ENCODE measurements at regions not wholly inside any gene's neighbourhood (a gene's known extent, or its start where the extent isn't known, plus 50 kb on each side); places are given as distances from the start of the nearest gene placed in this dataset.
A peak's percentile ranks its signal among the peaks of the same experiment; 100 is the strongest.

- DNase-seq, result peak; percentile 50
Measured at GRCh38 chr6:110537208-110538123, 61.1 kb upstream of the SLC22A16 start.

DNA sequence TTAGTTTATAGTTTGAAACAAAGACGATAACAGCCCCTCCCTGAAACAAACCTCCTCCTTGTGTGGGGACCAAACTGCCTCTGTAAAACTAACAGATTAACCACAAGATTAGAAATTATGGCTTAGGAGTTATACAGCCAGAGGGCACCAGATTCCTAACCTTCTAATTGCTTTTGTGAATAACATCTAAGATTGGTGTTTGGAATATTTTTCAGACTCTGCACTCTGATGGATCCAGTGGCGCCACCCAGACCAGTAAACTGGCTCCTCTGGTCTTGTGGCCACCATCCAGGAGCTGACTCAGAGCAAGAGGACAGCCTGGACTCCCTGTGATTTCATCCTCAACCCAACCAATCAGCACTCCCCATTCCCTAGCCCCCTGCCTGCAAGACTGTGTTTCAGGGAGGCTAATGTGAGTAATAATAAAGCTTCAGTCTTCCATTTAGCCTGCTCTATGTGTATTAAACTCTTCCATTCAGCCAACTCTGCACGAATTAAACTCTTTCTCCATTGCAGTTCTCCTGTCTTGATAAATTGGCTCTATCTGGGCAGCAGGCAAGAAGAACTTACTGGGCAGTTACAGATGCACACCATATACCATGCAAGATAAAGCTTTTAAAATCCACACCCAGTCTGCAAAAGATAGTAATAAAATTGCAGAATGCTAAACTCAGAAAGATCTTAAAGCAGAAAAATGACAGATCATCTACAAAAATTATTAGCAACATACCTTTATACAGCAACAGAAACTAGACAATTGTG, 58.5 kb upstream of the SLC22A16 start:
- no peak for DNase-seq

- peak; percentile 56 for DNase-seq
Measured at GRCh38 chr6:110532431-110532830, 56.0 kb upstream of the SLC22A16 start.

DNA sequence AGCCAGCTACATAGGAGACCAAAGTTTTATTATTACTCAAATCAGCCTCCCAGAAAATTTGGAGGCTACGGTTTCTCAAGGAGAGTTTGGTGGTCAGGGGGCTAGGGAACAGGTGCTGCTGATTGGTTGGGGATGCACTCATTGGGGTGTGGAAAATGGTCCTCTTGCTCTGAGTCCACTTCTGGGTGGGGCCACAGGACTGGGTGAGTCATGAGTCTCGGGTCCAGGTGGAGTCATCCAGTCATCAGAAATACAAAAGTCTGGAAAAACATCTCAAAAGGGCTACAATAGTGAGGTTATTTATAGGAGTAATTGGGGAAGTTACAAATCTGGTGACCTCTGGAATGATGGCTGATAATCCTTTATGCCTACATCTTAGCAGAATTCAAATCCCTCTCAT, 54.3 kb upstream of the SLC22A16 start:
- DNase-seq, result no peak

GRCh38 chr6:110529907-110530306, 53.5 kb upstream of the SLC22A16 start:
- no peak for DNase-seq

GRCh38 chr6:110529355-110529754, 52.9 kb upstream of the SLC22A16 start:
- no peak for DNase-seq

DNA sequence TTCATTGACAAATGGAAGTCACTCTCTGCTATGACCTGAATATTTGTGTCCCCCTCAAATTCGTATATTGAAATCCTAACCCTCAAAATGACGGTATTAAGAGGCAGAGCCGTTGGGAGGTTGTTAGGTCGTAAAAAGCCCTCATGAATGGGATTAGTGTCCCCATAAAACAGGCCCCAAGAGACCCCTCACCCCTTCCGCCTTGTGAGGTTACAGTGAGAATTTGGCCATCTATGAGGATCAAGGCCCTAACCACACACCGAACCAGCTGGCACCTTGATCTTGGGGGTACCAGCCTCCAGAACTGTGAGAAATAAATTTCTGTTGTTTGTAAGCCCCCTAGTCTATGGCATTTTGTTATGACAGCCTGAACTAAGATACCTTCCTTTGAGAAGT, 52.5 kb upstream of the SLC22A16 start:
- DNase-seq, result no peak

DNA sequence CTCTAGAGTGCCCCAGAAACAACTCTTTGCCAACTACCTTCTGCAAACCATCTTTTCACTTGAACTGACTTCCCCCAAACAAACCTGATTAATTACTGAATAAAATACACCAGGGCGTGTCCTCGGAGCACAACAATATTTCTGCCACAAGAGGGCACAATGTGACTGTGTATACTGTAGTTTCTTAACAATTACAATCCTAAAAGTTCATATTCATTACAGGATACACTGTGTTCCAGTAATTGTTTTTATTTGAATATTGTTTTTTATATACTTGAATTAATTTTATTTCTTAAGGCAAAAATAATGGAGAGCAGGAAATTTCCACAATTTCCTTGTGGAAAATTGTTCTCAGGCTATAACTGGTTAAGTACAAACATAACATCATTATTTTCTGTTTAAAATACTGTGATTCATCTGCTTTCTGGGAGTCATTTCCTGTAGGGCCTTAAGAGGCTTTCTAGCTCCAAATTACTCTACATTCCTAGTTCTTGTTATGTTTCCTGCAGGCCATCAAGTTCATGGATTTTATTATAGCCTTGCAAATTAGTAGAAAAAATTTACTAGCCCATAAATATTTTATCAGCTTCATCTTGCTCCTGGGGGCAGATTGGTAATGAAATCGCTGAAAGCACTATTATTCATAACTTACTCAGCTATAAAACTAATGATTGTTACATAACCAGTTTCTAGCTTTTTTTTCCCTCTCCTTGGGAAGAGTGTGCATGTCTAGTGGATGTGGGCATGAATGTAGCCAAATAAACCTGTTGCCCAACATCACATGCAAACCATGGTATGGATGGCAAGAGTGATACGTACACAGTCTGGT, 51.9 kb upstream of the SLC22A16 start:
- DNase-seq, result peak; percentile 91

DNA sequence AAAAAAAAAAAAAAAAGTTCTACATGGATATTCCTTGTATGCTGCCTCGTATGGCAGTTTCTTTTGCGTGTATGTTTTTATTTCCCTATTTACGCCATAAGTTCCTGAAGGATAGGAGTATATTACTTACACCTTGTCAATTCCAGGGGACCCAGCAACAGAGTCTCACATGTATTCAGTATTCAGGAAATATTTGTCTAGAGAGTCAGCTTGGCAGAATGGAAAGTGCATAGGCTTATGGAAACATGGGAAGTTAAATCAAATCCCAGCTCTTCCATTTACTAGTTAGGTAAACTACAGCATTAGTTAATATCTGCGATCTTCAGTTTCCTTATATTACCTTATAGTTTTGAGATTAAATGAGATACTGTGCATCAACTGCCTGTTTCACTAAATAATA, 51.1 kb upstream of the SLC22A16 start:
- no peak for DNase-seq

DNA sequence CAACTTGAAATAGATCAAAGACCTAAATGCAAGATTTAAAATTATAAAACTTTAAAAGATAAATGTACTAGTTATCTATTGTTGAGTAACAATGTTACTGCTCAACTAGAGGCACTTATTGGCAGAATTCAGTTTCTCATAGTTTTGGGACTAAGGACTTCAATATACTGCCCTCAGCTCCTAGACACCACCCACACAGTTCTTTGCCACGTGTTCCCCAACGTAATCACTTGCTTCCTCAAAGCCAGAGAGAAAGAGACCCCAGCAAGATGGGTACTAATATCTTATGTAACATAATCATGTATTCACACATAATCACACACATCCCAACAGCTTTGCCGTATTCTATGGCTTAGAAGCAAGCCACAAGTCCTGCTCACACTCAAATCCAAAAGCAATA, 50.3 kb upstream of the SLC22A16 start:
- DNase-seq, result no peak
